ENCODE measurements at regions not wholly inside any gene's neighbourhood (a gene's known extent, or its start where the extent isn't known, plus 50 kb on each side); places are given as distances from the start of the nearest gene placed in this dataset.
"Not testable (repeated sequence)": the region's sequence is repeated elsewhere in the genome, so short reads cannot be mapped to it uniquely, and the experiment has no call there.

GRCh38 chr19:41495589-41495988 lies 52.6 kb downstream of the ERICH4 start:
- peaks cover 22% of the 10 kb centered on the region for H3K4me1 Mint-ChIP-seq (ENCODE audit: low read depth)
- H3K4me3 Mint-ChIP-seq = no peak overlapping the region
- no peaks in the 10 kb centered on the region for H3K36me3 Mint-ChIP-seq (ENCODE audit: low read depth)
- peaks cover 34% of the 10 kb centered on the region for H3K27me3 Mint-ChIP-seq
- no peak overlapping the region for H3K27ac Mint-ChIP-seq
- intact Hi-C loops (cut with micrococcal nuclease) = no loop called here
- no peaks in the 10 kb centered on the region for H3K9me3 Mint-ChIP-seq

GRCh38 chr19:41499899-41500298 lies 56.9 kb downstream of the ERICH4 start:
- Mint-ChIP-seq H3K27ac (peak overlapping the region; percentile 19), H3K4me3 (no peak overlapping the region), H3K27me3 (peaks cover 38% of the 10 kb centered on the region), H3K36me3 (ENCODE audit: low read depth) (no peaks in the 10 kb centered on the region), H3K9me3 (peaks cover 7% of the 10 kb centered on the region), H3K4me1 (ENCODE audit: low read depth) (peaks cover 35% of the 10 kb centered on the region)
- intact Hi-C loops (cut with micrococcal nuclease) = no loop called here

GRCh38 chr19:41500443-41500842 lies 57.5 kb downstream of the ERICH4 start:
- Mint-ChIP-seq H3K27me3 (peaks cover 38% of the 10 kb centered on the region), H3K36me3 (ENCODE audit: low read depth) (no peaks in the 10 kb centered on the region), H3K27ac (peak overlapping the region; percentile 19), H3K4me1 (ENCODE audit: low read depth) (peaks cover 35% of the 10 kb centered on the region), H3K9me3 (peaks cover 7% of the 10 kb centered on the region), H3K4me3 (no peak overlapping the region)
- intact Hi-C loops (cut with micrococcal nuclease) = no loop called here

- peaks cover 47% of the 10 kb centered on the region for H3K27me3 Mint-ChIP-seq
- H3K4me3 Mint-ChIP-seq = no peak overlapping the region
- H3K27ac Mint-ChIP-seq = no peak overlapping the region
- peaks cover 35% of the 10 kb centered on the region for H3K4me1 Mint-ChIP-seq (ENCODE audit: low read depth)
- peaks cover 7% of the 10 kb centered on the region for H3K9me3 Mint-ChIP-seq
- H3K36me3 Mint-ChIP-seq (ENCODE audit: low read depth) = no peaks in the 10 kb centered on the region
- intact Hi-C loops (cut with micrococcal nuclease) = no loop called here
These were observed 58.9 kb downstream of the ERICH4 start for GRCh38 chr19:41501854-41502253.

GRCh38 chr19:41505105-41505504 lies 62.1 kb downstream of the ERICH4 start:
- Mint-ChIP-seq H3K27ac (no peak overlapping the region), H3K36me3 (ENCODE audit: low read depth) (no peaks in the 10 kb centered on the region), H3K9me3 (peaks cover 7% of the 10 kb centered on the region), H3K4me3 (no peak overlapping the region), H3K27me3 (peaks cover 26% of the 10 kb centered on the region), H3K4me1 (ENCODE audit: low read depth) (peaks cover 17% of the 10 kb centered on the region)
- intact Hi-C loops (cut with micrococcal nuclease) = no loop called here

GRCh38 chr19:41510484-41510883 lies 65.5 kb upstream of the CEACAM21 start:
- H3K27ac Mint-ChIP-seq = no peak overlapping the region
- H3K27me3 Mint-ChIP-seq = peaks cover 26% of the 10 kb centered on the region
- no peaks in the 10 kb centered on the region for H3K9me3 Mint-ChIP-seq
- H3K4me1 Mint-ChIP-seq (ENCODE audit: low read depth) = no peaks in the 10 kb centered on the region
- intact Hi-C loops (cut with micrococcal nuclease) = no loop called here
- H3K4me3 Mint-ChIP-seq = no peak overlapping the region
- no peaks in the 10 kb centered on the region for H3K36me3 Mint-ChIP-seq (ENCODE audit: low read depth)

- Mint-ChIP-seq H3K4me3 (no peak overlapping the region), H3K36me3 (ENCODE audit: low read depth) (no peaks in the 10 kb centered on the region), H3K27ac (no peak overlapping the region), H3K9me3 (no peaks in the 10 kb centered on the region), H3K4me1 (ENCODE audit: low read depth) (peaks cover 10% of the 10 kb centered on the region), H3K27me3 (peaks cover 19% of the 10 kb centered on the region)
- intact Hi-C loops (cut with micrococcal nuclease) = no loop called here
These were observed 64.3 kb upstream of the CEACAM21 start for GRCh38 chr19:41511628-41512027.

- peaks cover 10% of the 10 kb centered on the region for H3K27me3 Mint-ChIP-seq
- H3K4me3 Mint-ChIP-seq = no peak overlapping the region
- intact Hi-C loops (cut with micrococcal nuclease) = no loop called here
- peaks cover 32% of the 10 kb centered on the region for H3K4me1 Mint-ChIP-seq (ENCODE audit: low read depth)
- no peak overlapping the region for H3K27ac Mint-ChIP-seq
- H3K36me3 Mint-ChIP-seq (ENCODE audit: low read depth) = no peaks in the 10 kb centered on the region
- no peaks in the 10 kb centered on the region for H3K9me3 Mint-ChIP-seq
These were observed 60.8 kb upstream of the CEACAM21 start for GRCh38 chr19:41515015-41515652.

- intact Hi-C loops (cut with micrococcal nuclease) = loop anchor here (2.0 kb wide), 2 partner anchors 14 to 46 kb away; no protein-coding TSS in a partner anchor
- H3K36me3 Mint-ChIP-seq (ENCODE audit: low read depth); H3K9me3 Mint-ChIP-seq; H3K4me3 Mint-ChIP-seq; H3K27me3 Mint-ChIP-seq: not testable (repeated sequence)
- H3K27ac Mint-ChIP-seq = peak overlapping the region; percentile 41
- peaks cover 43% of the 10 kb centered on the region for H3K4me1 Mint-ChIP-seq (ENCODE audit: low read depth)
These were observed 59.4 kb upstream of the CEACAM21 start for GRCh38 chr19:41516292-41517171.

- intact Hi-C loops (cut with micrococcal nuclease) = no loop called here
- Mint-ChIP-seq H3K36me3 (ENCODE audit: low read depth) (no peaks in the 10 kb centered on the region), H3K27ac (no peak overlapping the region), H3K4me1 (ENCODE audit: low read depth) (peaks cover 57% of the 10 kb centered on the region), H3K27me3 (peaks cover 2% of the 10 kb centered on the region), H3K9me3 (no peaks in the 10 kb centered on the region), H3K4me3 (no peak overlapping the region)
These were observed 57.8 kb upstream of the CEACAM21 start for GRCh38 chr19:41518141-41518540.

GRCh38 chr19:41521138-41521930 lies 54.6 kb upstream of the CEACAM21 start:
- H3K36me3 Mint-ChIP-seq (ENCODE audit: low read depth); H3K9me3 Mint-ChIP-seq; H3K27me3 Mint-ChIP-seq; intact Hi-C loops (cut with micrococcal nuclease): not testable (repeated sequence)
- Mint-ChIP-seq H3K4me3 (peak overlapping the region; percentile 68), H3K4me1 (ENCODE audit: low read depth) (peaks cover 63% of the 10 kb centered on the region), H3K27ac (peak overlapping the region; percentile 84)

GRCh38 chr19:41521931-41522555 lies 53.9 kb upstream of the CEACAM21 start:
- intact Hi-C loops (cut with micrococcal nuclease) = no loop called here
- H3K36me3 Mint-ChIP-seq (ENCODE audit: low read depth) = no peaks in the 10 kb centered on the region
- peaks cover 62% of the 10 kb centered on the region for H3K4me1 Mint-ChIP-seq (ENCODE audit: low read depth)
- H3K27me3 Mint-ChIP-seq = no peaks in the 10 kb centered on the region
- peak overlapping the region; percentile 68 for H3K4me3 Mint-ChIP-seq
- H3K9me3 Mint-ChIP-seq = peaks cover 10% of the 10 kb centered on the region
- peak overlapping the region; percentile 84 for H3K27ac Mint-ChIP-seq

GRCh38 chr19:41525989-41526388 lies 50.0 kb upstream of the CEACAM21 start:
- intact Hi-C loops (cut with micrococcal nuclease) = no loop called here
- Mint-ChIP-seq H3K4me1 (ENCODE audit: low read depth) (peaks cover 77% of the 10 kb centered on the region), H3K9me3 (peaks cover 31% of the 10 kb centered on the region), H3K36me3 (ENCODE audit: low read depth) (peaks cover 21% of the 10 kb centered on the region), H3K27ac (no peak overlapping the region), H3K27me3 (no peaks in the 10 kb centered on the region), H3K4me3 (no peak overlapping the region)

Measured in dendritic cell treated with granulocyte-macrophage colony-stimulating factor and Interleukin-4, amounts not matched to agents 40 ng/mL and 50 ng/mL, for 4 days (primary cell).